Psoas muscle (tissue), 7 donors: ENCODE measurements at regions not wholly inside any gene's neighbourhood (a gene's known extent, or its start where the extent isn't known, plus 50 kb on each side); places are given as distances from the start of the nearest gene placed in this dataset.

Experiments
- ATAC-seq, 4 donors: fragments of 200-7000 bp; cut with Tn5 transposase; one replicate each; pipeline ENCODE4 v1.9.1; 2020; ENCODE audit warnings: moderate library complexity in 3 of 4, mild to moderate bottlenecking in 2 of 4
- DNase-seq, 2 donors: peaks; one replicate each; pipeline ENCODE4 v3.0.0-alpha.2; 2020
- H3K27ac ChIP-seq: fragments of 200-600 bp; one replicate; pipeline ENCODE4 v1.8.0; 2022
- H3K27me3 ChIP-seq, 3 donors: fragments of 200-600 bp in 1 of 3; one replicate each; pipeline versions ENCODE4 v1.6.1 to v1.8.0; 2013 to 2022; ENCODE audit warnings: low read length in 2 of 3, mild to moderate bottlenecking in 2 of 3, moderate library complexity in 1 of 3; ENCODE audit not compliant: insufficient read depth in 3 of 3
- H3K36me3 ChIP-seq, 2 donors: fragments of 200-600 bp in 1 of 2; one replicate each; pipeline versions ENCODE4 v1.6.1 to v1.8.0; 2013 to 2022; ENCODE audit warnings: low read depth in 1 of 2, mild to moderate bottlenecking in 1 of 2, moderate library complexity in 1 of 2; ENCODE audit not compliant: insufficient read depth in 1 of 2
- H3K4me1 ChIP-seq: fragments of 200-600 bp; one replicate; pipeline ENCODE4 v1.8.0; 2022
- H3K4me3 ChIP-seq: fragments of 200-600 bp; one replicate; pipeline ENCODE4 v1.8.0; 2022; ENCODE audit warnings: mild to moderate bottlenecking
- H3K9me3 ChIP-seq: fragments of 200-600 bp; one replicate; pipeline ENCODE4 v1.8.0; 2022
- WGBS, 3 donors: extraction: QIAGEN DNeasy Blood & Tissue Kit; methylation state at CpG; one replicate each; pipeline versions ENCODE4 v1.1.6 to v1.1.7; 2013; 5-methylcytosine and 5-hydroxymethylcytosine counted together
- intact Hi-C, 2 donors: fragments of 100-400 bp; cut with DNase I; formaldehyde crosslinking; loops; one replicate each; pipeline versions ENCODE4 v1.11.0 to v1.14.2; 2022
- TF ChIP-seq, protein P1 (sequence below): fragments of 200-600 bp; IDR thresholded peaks from one replicate; pipeline ENCODE4 v1.8.0; 2022; ENCODE audit warnings: antibody characterized with exemption
- donor health status: healthy with polysubstance abuse.
- donor health status: DM: no; HTN: no; CAD: no; lungs with moderate emphysema.
- donor health status: Bipolar disorder and iron deficiency.
- donor health status: healthy.
- donor health status: DM: yes; HTN: yes; CAD: no.
- donor health status: DM: no; HTN: no; CAD: no.
- donor health status: DM: yes; HTN: yes; CAD: no.

DNA sequence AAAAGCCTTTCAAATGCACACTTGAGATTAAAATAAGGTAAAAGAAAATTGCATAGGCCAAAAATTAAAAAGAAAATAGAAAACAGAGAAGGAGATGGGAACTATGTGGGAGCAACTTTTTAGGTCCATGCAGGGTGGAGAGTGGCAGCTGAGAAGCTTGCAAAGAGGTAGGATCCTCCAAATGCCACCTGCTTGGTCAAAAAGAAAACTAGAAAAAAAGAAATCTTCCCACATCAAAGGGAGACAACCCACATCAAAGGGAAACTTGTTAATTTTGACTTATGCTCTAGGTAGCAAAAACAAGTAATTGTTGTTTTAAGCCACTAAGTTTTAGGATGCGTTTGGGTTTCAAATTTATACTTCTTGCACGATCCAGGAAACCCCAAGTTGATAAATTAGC lies 342.9 kb downstream of the IL20RB start:
- 69 to 84% (median 74%) methylated on average over 2 of the region's 2 CpGs for WGBS, 3 donors
- intact Hi-C loops: no loop called here

DNA sequence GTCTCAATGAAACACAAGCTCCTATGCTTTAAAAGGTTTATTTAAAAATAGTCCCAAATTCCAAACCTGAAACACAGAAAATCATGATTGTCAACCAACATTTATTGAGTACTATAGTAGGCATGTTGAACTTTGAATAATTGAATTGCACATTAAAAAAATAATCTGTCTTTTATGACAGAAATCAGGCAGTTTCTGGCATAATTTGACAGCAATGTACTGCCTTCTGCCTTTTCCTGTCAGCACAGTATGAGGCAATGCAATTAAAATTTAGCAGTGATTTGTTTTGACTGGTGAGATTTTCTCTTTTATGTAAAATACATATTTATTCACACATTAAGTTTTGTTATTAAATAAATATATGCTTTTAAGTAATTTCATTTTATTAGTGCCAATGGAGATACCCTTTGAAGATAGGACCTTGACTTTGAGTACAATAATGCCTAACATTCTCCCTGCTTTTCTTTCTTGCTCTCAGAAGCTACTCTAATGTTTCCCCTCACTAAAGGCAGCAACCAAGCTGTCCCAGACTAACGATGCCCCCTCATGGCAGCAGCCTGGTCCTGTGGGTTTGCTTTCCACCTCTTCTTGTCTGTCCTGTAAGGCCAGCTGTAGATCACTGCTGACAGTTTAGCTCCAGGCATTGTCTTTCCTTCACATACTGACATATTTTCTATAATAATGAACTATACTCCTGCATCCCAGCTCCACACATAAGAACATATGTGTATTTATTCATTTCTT lies 346.7 kb downstream of the IL20RB start:
- Histone ChIP-seq H3K27ac (no peak overlapping the region), H3K27me3 (no peaks in the 10 kb centered on the region), H3K4me1 (no peaks in the 10 kb centered on the region), H3K4me3 (no peak overlapping the region), H3K9me3 (peaks cover 5% of the 10 kb centered on the region), H3K36me3 (no peaks in the 10 kb centered on the region)
- WGBS, 3 donors: 37 to 63% (median 57%) methylated on average over 1 of the region's 1 CpG
- intact Hi-C loops: no loop called here
- DNase-seq: no peak
- ATAC-seq: no peak
- TF ChIP-seq, protein P1, sequence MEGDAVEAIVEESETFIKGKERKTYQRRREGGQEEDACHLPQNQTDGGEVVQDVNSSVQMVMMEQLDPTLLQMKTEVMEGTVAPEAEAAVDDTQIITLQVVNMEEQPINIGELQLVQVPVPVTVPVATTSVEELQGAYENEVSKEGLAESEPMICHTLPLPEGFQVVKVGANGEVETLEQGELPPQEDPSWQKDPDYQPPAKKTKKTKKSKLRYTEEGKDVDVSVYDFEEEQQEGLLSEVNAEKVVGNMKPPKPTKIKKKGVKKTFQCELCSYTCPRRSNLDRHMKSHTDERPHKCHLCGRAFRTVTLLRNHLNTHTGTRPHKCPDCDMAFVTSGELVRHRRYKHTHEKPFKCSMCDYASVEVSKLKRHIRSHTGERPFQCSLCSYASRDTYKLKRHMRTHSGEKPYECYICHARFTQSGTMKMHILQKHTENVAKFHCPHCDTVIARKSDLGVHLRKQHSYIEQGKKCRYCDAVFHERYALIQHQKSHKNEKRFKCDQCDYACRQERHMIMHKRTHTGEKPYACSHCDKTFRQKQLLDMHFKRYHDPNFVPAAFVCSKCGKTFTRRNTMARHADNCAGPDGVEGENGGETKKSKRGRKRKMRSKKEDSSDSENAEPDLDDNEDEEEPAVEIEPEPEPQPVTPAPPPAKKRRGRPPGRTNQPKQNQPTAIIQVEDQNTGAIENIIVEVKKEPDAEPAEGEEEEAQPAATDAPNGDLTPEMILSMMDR: no peak

More for the DNA sequence above, 342.9 kb downstream of the IL20RB start:
- Histone ChIP-seq H3K9me3 (no peaks in the 10 kb centered on the region), H3K4me3 (no peak overlapping the region), H3K4me1 (no peaks in the 10 kb centered on the region), H3K27ac (no peak overlapping the region), H3K36me3 (no peaks in the 10 kb centered on the region), H3K27me3 (no peaks in the 10 kb centered on the region)
- TF ChIP-seq, protein P1: no peak
- DNase-seq (no peak), ATAC-seq (no peak)

DNA sequence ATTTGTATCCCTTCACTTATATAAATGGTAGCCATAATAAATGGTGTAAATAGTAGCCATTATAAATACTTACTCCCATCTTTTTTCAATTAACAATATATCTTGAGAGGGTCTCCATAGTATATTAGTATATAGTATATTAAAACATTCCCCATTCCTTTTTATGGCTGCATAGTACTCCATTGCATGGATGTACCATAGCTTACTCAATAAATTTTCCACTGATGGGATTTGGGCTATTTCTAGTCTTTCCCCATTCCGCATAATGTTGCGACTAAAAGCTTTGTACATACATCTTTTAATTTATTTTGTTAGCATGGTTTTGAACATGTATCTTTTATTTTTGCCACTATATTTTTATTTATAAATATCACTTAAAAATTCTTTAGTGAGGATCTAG lies 366.3 kb downstream of the IL20RB start:
- WGBS, 3 donors: 96 to 100% (median 96%) methylated on average over 2 of the region's 2 CpGs
- H3K36me3 ChIP-seq: no peaks in the 10 kb centered on the region
- TF ChIP-seq, protein P1: no peak
- no peaks in the 10 kb centered on the region for H3K4me1 ChIP-seq
- no peak overlapping the region for H3K4me3 ChIP-seq
- no peak for ATAC-seq
- no peaks in the 10 kb centered on the region for H3K27me3 ChIP-seq
- no peak overlapping the region for H3K27ac ChIP-seq
- intact Hi-C loops: no loop called here
- no peak for DNase-seq
- H3K9me3 ChIP-seq: no peaks in the 10 kb centered on the region

DNA sequence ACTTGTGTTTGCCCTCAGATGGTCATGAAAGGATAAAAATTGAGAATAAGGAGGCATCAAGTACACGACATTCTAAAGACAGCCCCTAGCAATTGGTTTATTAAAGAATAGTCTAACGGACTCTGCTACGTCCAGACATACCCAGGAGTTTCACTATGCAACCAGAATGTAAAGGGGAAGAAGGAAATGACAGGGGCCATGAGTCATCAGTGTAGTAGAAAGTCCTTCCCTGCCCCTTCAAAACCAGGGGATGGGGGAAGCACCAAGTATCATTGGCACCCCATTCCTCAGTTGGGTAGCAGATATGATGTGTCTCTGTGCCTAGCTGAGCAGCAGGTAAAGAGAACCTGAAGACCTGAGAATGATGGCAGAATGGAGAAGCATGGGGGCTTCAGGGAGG lies 367.4 kb downstream of the IL20RB start:
- 74 to 78% (median 77%) methylated on average over 3 of the region's 3 CpGs for WGBS, 3 donors

More for the DNA sequence above, 367.4 kb downstream of the IL20RB start:
- peaks cover 0 to under 1% (median 0%) of the 10 kb centered on the region in 3 donors for H3K27me3 ChIP-seq
- intact Hi-C loops: no loop called here
- no peaks in the 10 kb centered on the region for H3K4me1 ChIP-seq
- no peaks in the 10 kb centered on the region for H3K36me3 ChIP-seq
- TF ChIP-seq, protein P1: no peak
- no peaks in the 10 kb centered on the region for H3K9me3 ChIP-seq
- ATAC-seq (no peak), DNase-seq (no peak)
- no peak overlapping the region for H3K27ac ChIP-seq
- no peak overlapping the region for H3K4me3 ChIP-seq
